MCF 10A (cell line): ENCODE measurements at regions not wholly inside any gene's neighbourhood (a gene's known extent, or its start where the extent isn't known, plus 50 kb on each side); places are given as distances from the start of the nearest gene placed in this dataset.

ENCODE experiments used
- BruUV-seq: library from RNA; stranded (reverse); fragments of 400-500 nt; replicated peaks from 2 replicates; lab custom pipeline; 2021; lab: Mats Ljungman, UMichigan
- CTCF ChIA-PET: fragments of 300-600 bp; sonication (Branson Sonifier 250); formaldehyde crosslinking; extraction: SDS; loops from one replicate; lab custom pipeline; 2021; ENCODE audit warnings: antibody characterized with exemption, inconsistent platforms; lab: Yijun Ruan, JAX
- POLR2A ChIA-PET: fragments of 300-600, 350-650 bp; sonication (Branson Sonifier 250); formaldehyde crosslinking; extraction: SDS; loops from one replicate; lab custom pipeline; 2020; ENCODE audit warnings: antibody characterized with exemption, inconsistent platforms; lab: Yijun Ruan, JAX
- DNase-seq: peaks from one replicate; pipeline ENCODE4 v3.0.0-alpha.2; 2018; ENCODE audit not compliant: unreplicated experiment
- H3K27ac Mint-ChIP-seq: one replicate; pipeline ENCODE4 v1.8.0; 2022; ENCODE audit warnings: mild to moderate bottlenecking, low read depth, mixed read lengths; ENCODE audit not compliant: unreplicated experiment
- H3K27me3 Mint-ChIP-seq: one replicate; pipeline ENCODE4 v1.8.0; 2022; ENCODE audit warnings: mixed read lengths; ENCODE audit not compliant: insufficient read depth, unreplicated experiment
- H3K36me3 Mint-ChIP-seq: one replicate; pipeline ENCODE4 v1.8.0; 2022; ENCODE audit warnings: mild to moderate bottlenecking, moderate library complexity, mixed read lengths; ENCODE audit not compliant: insufficient read depth, unreplicated experiment
- H3K4me1 Mint-ChIP-seq: one replicate; pipeline ENCODE4 v1.8.0; 2022; ENCODE audit warnings: mixed read lengths; ENCODE audit not compliant: insufficient read depth, unreplicated experiment
- H3K4me3 Mint-ChIP-seq: one replicate; pipeline ENCODE4 v1.8.0; 2022; ENCODE audit warnings: mild to moderate bottlenecking, moderate library complexity, mixed read lengths; ENCODE audit not compliant: unreplicated experiment
- H3K9me3 Mint-ChIP-seq: one replicate; pipeline ENCODE4 v1.8.0; 2022; ENCODE audit warnings: mixed read lengths; ENCODE audit not compliant: unreplicated experiment
- CTCF ChIP-seq: fragments of 200-600 bp; IDR thresholded peaks from one replicate; pipeline ENCODE4 v1.8.0; 2022; ENCODE audit warnings: antibody characterized with exemption, mild to moderate bottlenecking; ENCODE audit not compliant: unreplicated experiment
- intact Hi-C: fragments of 100-400 bp; cut with micrococcal nuclease; formaldehyde crosslinking; loops from 2 replicates; pipeline ENCODE4 v1.14.1; 2022

DNA sequence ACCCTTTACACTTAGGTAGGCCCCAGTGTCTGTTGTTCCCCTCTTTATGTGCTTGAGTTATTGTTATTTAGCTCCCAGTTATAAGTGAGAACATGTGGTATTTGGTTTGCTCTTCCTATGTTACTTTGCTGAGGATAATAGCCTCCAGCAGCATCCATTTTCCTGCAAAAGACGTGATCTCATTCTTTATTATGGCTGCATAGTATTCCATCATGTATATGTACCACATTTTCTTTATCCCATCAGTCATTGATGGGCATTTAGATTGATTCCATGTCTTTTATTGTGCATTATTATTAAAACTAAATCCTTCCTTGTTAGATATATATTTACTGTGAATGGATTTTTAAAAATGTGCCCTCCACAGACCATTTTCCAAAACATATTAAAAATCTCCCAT is 1137.3 kb upstream of the ADGRB3 start:
- no peak for DNase-seq
- Mint-ChIP-seq H3K4me3 (no peak overlapping the region), H3K4me1 (no peaks in the 10 kb centered on the region), H3K27me3 (no peaks in the 10 kb centered on the region), H3K9me3 (peaks cover 6% of the 10 kb centered on the region), H3K27ac (no peak overlapping the region), H3K36me3 (peaks cover 4% of the 10 kb centered on the region)
- intact Hi-C loops = no loop called here
- BruUV-seq = no TSS peak
- ChIA-PET POLR2A (no interaction called here), CTCF (no interaction called here)
- no peak for TF ChIP-seq CTCF

DNA sequence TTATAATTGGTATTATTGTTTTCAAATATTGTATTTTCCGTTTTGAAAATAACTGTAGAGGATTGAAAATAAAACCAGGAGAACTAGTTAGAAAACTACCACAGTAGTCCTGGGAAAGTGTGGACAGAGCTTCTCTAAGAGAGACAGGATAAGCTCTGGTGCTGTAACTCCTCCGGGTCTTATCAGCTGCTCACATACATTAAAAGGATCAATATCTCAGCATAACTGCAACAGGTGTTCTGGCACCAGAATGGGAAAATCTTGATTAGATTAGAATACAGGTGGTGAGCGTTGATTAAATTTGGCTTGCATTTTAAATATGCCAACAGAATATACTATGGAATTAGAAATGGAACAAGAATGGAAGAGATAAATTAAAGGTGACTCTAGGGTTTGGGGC is 1138.9 kb upstream of the ADGRB3 start:
- TF ChIP-seq CTCF = no peak
- H3K36me3 Mint-ChIP-seq = no peaks in the 10 kb centered on the region
- BruUV-seq = no TSS peak
- no peak overlapping the region for H3K4me3 Mint-ChIP-seq
- intact Hi-C loops = no loop called here
- no peaks in the 10 kb centered on the region for H3K27me3 Mint-ChIP-seq
- H3K27ac Mint-ChIP-seq = no peak overlapping the region
- no peak for DNase-seq
- CTCF ChIA-PET = interaction anchor here (1.6 kb wide), 1 partner anchor 9 kb away, joined by 4 read pairs; no protein-coding TSS in a partner anchor
- H3K4me1 Mint-ChIP-seq = no peaks in the 10 kb centered on the region
- H3K9me3 Mint-ChIP-seq = peaks cover 13% of the 10 kb centered on the region
- POLR2A ChIA-PET = no interaction called here

DNA sequence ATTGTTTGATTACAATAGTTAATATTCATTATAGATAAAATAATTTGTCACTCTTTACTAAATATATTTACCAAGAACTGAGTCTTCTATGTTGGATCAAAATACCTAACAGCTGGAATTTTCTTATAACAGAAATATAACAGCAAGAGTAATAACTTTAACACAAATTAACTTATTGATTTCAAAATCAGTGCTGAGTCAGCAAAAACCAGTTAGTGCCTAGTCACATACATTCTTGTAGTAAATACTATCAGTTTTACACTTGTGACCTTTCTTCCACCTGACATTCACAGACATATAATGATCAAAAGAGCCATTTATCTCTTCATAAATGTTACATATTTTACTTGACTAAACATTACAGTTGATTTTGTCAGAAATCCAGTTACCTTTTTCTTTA is 1141.4 kb upstream of the ADGRB3 start:
- H3K27ac Mint-ChIP-seq = no peak overlapping the region
- BruUV-seq = no TSS peak
- H3K27me3 Mint-ChIP-seq = no peaks in the 10 kb centered on the region
- no peaks in the 10 kb centered on the region for H3K4me1 Mint-ChIP-seq
- peaks cover 26% of the 10 kb centered on the region for H3K9me3 Mint-ChIP-seq
- intact Hi-C loops = no loop called here
- no peak for TF ChIP-seq CTCF
- no peak overlapping the region for H3K4me3 Mint-ChIP-seq
- no peak for DNase-seq
- CTCF ChIA-PET = no interaction called here
- POLR2A ChIA-PET = no interaction called here
- no peaks in the 10 kb centered on the region for H3K36me3 Mint-ChIP-seq

DNA sequence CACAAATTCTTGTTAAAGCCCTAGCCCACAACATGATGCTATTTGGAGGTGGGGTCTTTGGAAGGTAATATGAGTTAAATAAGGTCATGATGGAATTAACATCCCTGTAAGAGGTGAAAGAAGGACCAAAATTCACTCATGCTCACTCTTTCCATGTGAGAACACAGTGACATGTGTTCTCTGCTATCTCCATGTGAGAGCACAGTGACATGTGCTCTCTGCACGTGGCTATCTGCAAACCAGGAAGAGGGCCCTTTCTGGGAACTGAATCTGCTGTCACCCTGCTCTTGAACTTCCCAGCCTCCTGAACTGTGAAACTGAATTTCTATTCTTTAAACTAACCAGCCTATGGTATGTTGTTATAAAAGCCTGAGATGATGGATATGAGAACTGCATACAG is 1159.4 kb upstream of the ADGRB3 start:
- no TSS peak for BruUV-seq
- Mint-ChIP-seq H3K9me3 (no peaks in the 10 kb centered on the region), H3K27ac (no peak overlapping the region), H3K4me3 (no peak overlapping the region), H3K27me3 (no peaks in the 10 kb centered on the region), H3K4me1 (no peaks in the 10 kb centered on the region), H3K36me3 (no peaks in the 10 kb centered on the region)
- no peak for DNase-seq
- TF ChIP-seq CTCF = no peak
- POLR2A ChIA-PET = no interaction called here
- CTCF ChIA-PET = no interaction called here
- intact Hi-C loops = no loop called here
